GM19395 (cell line): ENCODE measurements at regions not wholly inside any gene's neighbourhood (a gene's known extent, or its start where the extent isn't known, plus 50 kb on each side); places are given as distances from the start of the nearest gene placed in this dataset.
"Not testable (repeated sequence)": the region's sequence is repeated elsewhere in the genome, so short reads cannot be mapped to it uniquely, and the experiment has no call there.

Source experiments
- ATAC-seq: cut with Tn5 transposase; IDR thresholded peaks from one replicate; pipeline ENCODE4 v1.9.1; 2021; ENCODE audit warnings: mild to moderate bottlenecking, moderate library complexity; ENCODE audit not compliant: unreplicated experiment

DNA sequence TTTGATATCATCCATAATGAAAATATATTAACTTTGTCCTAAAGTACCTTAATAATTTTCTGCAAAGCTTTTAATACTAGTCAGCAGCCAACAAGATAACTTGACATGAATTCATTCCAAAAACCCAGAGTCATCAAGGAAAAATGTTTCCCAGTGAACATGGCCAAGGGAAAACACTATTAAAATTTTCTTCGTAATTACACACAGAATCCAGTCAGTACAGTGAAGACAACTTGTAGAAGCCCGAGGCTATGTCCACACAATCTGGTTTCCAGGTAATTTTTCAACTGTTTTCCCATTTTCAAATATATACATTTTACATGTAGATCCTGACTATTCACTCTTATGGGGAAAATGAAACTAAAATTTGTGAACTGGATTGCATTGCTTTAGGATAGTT is 600.9 kb downstream of the CDH8 start:
- no peak for ATAC-seq

DNA sequence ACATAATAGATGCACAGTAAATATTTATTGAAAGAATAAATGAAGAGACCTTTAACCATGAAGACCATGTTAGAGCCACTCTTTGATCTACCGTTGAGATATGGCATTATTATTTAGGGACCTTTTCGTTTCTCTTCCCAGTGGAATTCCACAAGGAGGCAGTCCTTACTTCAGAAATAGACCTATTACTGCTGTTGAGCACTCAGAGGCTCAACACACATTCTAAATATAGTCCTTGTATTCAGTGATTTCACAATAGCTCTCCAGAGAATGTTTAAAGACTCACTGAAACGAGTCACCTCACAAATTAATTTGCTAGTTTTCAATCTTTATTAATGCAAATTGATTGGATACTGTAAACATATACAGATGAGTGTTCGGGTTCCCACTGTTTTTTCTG is 603.8 kb downstream of the CDH8 start:
- ATAC-seq: no peak

DNA sequence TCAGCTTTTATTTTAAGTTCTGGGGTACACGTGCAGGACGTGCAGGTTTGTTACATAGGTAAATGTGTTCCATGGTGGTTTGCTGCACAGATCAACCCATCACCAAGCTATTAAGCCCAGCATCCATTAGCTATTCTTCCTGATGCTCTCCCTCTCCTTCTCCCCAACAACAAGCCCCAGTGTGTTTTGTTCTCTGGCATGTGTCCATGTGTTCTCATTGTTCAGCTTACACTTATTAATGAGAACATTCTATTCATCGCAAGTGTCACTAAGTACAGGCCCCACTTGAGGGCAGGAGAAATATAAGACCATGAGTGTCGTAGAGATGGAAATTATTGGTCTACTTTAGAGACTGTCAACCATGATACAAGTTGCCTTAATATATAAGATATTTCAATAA is 615.1 kb downstream of the CDH8 start:
- ATAC-seq: no peak

DNA sequence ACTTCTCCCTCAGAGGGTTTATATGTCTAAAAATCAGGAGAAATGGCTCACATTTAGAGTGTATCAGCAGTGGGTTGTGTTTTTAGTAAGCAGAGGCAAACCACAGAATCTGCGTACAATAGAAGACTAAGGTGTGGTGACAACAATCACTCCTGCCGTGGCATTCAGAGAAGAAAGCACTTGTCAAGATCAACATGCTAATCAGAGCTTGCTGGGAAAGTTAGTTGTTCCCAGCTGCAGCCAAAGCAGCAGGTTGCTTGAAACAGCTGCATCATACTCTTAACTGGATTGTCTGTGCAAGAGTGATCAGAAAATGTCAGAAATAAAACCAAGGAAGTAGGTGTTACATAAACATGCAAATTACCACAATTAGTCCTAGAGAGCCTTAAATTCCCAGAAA is 616.4 kb downstream of the CDH8 start:
- ATAC-seq: no peak

DNA sequence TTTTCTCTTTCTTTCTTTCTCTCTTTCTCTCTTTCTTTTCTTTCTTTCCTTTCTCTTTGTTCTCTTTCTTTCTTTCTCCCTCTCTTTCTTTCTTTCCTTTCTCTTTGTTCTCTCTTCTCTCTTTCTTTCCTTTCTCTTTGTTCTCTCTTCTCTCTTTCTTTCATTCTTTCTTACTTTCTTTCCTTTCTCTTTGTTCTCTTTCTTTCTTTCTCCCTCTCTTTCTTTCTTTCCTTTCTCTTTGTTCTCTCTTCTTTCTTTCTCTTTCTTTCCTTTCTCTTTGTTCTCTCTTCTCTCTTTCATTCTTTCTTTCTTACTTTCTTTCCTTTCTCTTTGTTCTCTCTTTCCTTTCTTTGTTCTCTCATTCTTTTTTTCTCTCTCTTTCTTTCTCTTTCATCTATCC is 617.4 kb downstream of the CDH8 start:
- ATAC-seq: not testable (repeated sequence)

DNA sequence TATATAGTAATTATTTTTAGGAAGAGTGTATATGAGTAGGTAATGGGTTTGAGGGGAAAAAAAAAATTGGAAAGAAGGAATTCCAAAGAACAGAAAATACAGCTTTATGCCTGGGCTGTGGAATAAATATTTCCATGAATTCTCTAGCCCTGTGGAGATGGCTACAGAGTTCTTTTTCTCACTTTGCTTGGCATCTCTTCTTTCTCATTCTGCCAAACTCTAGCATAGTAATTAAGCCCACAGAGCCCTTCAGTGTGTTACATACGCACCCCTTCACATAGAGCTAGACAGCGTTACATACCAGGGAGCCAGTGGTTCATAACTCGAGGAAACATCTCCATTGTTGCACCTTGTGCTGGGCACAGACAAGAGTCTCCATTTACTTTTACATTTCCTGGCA is 621.1 kb downstream of the CDH8 start:
- no peak for ATAC-seq

DNA sequence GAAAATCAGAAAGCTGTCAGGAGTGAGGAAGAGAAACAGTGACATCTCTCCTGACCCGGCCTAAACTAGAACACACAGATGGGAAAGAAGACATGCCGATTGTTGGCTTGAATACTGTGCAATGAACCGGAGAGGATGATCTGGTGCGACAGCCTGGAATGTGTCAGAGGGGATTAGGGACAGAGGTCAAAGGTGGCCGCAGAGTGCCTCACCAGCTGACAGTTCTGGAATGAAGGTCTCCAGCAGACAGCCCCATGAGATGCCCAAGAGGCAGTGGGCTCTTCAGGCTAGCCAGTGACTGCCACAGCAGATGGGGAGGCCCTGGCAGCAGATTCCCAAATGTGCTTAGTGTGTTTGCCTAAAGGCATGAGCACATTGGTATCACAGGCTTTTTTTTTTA is 623.2 kb downstream of the CDH8 start:
- no peak for ATAC-seq

DNA sequence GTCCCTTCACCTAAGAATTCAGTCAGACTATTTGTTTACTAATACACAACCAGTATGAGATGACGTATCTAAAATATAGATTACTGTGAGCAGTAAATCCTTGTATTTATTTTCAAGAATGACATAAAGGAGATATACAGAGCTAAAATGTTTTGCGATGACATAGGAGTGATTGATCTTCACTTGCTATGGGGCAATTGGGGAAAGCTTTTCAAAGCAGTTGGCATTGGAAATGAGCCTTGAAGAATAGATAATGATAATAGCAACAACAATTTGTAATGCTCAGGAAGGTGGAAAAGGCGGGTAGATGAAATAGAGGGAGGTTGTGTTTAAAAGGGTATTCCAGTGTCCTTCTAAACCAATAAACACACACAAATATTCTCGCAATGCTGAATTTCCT is 623.7 kb downstream of the CDH8 start:
- no peak for ATAC-seq

DNA sequence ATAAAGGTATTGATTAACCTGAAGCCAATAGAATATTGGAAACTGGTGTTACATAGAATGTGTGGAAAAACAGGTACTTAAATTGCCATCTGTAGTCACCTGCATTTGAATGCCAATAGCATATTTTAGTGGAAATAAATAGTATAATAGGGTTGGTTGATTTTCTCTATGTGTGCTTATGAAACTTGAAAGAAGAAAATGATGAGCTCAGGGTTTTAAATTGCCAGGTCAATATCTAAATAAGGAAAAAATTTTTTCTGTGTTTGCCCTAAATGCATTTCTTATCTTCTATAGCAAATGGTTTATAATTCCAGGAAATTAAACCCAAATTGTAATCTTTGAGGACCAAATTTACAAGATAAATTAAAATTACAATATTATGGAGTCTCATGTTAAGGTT is 626.6 kb downstream of the CDH8 start:
- no peak for ATAC-seq

DNA sequence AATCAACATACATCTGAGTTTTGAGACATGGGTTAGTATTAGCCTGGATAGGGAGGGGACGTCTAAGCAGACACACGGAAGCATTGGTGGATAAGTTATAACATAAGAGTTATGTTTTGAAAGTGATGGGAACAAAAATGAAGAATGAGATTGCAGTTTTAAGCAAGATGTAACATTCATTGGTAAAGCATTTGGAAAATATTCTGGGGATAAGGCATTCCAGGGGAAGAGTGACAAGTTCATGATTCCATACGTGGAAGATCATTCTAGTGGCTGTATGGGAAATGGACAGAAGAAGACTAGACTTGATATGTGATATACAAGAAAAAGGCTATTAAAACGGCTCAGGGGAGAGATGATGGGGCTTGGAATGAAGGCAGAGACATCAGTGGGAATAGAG is 632.9 kb downstream of the CDH8 start:
- no peak for ATAC-seq

DNA sequence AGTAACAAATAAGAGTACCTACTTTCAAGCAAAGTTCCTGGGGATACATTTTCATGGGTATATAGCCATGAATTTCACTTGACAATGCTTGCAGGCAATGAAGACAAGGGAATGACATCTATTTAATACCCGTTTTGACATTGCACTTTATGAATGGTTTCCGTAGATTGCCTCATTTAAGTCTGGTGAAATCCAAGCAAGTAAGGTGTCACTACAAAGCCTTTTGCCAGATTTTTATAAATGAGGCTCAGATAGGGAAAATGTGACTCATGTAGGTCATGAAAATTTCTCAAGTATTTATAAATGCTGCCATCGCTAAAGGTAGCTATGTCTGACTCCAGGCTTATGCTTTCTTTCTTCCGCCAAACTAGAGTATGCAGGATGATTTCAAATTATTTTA is 644.3 kb downstream of the CDH8 start:
- ATAC-seq: no peak

DNA sequence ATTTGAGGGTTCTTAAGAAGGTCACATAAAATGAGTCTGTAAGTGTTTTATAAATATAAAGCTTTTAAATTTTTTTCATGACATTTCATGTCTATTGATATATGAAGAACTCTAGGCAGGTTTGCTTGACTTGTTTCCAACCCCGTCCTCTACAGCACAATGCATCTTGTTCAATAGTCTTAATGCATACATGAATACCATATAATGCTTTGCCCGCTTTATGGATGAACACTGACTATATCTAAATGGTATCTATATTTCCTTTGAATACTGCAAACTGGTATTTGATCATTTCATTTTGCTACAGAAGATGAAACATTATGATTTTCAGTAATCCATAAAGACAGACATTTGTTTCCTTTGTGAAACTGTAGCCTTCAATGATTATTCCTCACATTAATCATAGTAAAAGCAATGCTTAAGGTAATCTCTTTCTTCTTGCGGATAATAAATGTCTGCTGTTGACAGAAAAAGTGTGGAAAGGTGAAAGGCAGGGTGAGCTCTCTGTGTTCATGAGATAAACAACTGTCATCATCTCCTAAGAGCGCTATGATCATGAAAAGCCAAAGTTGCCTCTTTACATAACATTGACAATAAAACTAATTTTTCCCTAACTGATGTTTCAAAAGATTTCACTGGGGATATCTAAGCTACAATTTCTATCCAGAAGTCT is 645.1 kb downstream of the CDH8 start:
- ATAC-seq: no peak

DNA sequence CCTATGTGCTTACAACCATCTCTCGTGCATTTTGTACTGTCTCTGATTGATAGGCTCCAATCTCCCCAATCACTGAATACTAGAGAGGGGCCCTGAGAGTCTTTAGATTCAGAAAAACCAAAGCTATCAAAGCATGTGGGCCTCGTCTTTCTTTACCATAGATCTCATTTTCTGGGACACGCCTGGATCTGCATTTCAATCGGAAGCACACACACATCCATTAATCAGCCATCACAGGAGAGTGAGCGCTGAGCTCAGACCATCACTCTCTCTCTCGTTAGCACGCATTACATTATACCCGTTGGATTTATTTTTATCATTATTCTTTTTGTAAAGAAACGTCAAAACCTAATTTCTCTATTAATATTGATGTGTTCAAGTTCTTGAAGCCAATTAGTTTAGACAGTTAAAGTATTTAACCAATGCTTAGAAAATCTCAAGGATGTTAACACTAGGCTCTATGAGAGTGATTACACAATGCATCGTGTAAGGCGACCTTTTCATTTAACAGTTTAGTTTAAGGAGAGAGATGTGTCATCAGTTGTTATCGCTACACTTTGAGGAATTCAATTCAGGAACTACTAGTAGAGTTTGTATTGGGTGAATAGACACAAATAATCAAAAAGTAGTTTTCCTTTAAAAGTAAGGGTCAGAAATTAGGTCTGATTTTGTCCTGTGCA is 650.7 kb downstream of the CDH8 start:
- no peak for ATAC-seq

DNA sequence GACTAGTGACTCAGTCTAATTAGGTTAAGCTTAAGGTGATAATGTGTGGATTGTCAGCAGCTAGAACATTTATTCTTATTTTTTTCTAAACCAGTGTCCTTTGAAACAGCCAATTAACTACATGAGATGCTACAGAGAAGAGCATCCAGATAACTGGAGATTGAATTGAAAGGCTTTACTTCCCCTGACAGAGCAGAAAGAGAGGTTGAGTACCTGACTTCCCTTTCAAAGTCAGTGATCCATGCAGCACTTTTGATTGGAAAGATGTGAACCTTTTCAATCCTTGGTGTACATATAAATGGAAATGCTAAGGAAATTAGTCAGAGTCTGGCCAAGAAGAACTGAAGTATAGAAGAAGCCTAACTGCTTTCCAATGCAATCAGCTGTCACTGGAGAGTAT is 653.8 kb downstream of the CDH8 start:
- no peak for ATAC-seq

DNA sequence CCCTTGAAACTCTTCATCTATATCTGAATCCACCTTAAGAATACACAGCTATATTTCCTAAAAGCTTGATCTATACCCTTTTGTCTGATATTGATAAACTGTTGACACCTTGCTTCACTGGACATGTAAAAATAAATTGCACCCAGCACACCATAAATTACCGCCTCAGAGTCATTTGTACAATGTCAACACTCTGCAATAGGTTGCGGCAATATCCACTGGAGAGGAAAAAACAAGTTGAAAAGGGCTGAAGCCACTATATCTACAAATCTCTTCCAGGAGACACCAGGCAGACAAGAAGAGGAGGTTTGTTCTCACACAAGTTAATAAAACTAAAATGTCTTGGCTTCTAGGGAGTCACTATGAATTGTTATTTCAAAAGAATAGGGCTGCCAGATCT is 656.9 kb downstream of the CDH8 start:
- no peak for ATAC-seq

DNA sequence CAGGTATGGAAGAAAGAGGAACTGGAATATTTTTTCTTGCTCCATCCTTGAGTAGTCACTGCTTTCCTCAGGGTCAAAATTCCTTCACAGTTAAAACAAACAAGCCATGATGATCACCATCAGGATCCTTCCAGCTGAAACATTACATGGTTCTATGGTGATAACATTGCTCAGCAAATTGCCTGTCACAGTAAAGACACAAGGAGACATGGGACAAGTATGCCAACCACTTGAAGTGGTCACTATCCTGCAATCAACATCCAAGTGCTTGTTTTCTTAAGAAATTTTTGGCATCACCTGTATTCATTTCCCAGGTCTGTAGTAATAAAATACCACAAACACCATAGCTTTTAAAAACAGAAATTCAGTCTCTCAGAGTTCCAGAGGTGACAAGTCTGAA is 662.2 kb downstream of the CDH8 start:
- no peak for ATAC-seq

DNA sequence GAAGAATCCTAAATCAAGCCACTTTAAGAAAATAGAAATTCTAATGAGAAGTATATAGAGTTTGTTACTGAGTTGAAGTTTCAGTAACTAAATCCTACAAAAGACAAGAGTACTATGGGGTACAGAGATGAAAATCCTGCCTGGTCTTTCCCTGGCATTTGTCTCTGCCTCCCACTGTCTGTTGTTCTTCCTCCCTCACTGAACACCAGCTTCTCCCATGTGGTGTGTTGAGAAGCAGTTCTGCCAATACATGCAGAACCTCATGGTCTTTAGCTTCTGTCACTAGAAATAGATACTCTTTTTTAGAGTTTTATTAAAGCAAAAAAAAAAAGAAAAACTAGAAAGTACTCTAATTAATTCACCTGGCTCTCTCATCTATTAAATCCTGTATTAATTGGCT is 664.4 kb downstream of the CDH8 start:
- no peak for ATAC-seq

DNA sequence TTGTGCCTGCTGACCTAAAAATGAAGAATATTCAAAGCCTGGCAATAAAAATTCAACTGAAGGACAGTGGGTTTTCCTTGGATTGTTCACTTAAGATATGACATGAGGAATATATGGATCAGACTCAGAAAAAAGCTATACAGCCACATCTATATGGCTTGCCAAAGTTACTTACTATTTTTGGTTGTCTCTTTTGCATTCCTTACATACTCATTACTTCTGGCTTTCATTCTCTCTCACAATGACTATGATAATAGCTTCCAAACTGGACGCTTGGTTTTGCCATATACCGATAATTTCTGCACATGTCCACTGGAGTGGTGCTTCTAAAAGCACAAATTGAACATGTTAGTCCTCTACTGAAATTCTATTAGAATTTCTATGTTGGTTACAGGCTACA is 664.9 kb downstream of the CDH8 start:
- no peak for ATAC-seq

DNA sequence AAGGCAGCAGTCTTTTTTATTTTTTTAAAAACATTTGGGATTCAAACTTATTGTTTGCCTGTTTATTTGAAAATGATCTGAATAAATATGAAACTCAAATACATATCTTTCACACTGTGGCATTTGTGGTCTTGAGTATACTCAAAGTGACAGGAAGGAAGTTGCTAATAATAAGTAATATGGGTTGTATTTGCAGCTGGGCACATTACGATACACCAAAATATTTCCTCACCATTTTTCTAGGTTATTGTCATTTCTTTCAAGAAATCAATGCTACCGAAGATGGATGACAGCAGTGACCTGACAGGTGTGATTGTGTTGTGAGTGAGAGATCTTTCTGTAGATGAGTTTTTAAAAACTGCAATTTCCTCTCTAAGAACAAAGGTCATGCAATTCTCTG is 665.7 kb downstream of the CDH8 start:
- no peak for ATAC-seq

DNA sequence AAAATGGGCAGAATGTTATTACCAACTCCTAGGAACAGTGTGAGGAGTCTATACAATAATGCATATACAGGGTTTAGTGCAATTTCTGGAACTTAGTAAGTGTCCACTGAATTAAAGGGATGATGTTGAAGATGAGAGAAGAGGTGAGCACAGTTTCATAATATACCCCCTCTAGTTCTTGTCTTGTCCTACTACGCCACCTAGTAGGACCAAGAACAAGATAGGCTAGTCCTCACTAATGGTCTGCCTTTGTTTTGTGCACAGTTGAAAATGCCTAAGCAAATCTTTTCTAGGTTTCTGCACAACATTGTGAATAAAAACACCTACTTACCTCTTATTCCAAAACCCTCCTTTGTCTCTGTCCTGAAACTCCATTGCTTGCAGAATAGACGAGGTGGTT is 670.2 kb downstream of the CDH8 start:
- no peak for ATAC-seq

DNA sequence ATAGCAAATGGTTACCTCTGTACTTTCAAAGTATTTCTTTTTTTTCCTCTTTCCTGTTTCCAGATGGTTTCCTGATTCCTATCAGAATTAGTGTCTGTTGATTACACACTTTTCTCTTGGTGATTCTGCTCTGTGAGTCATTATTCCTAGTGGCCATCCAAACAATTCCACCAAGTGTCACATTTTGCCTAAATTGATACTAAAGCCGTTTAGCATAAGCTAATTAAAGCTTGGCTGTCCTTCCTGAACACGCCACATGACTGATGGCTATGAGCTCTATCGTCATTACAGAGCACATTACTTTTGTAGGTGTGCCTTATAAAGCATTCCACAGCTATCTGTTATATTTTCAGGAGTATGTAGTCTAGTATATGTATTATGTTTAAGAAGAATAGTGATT is 671.2 kb downstream of the CDH8 start:
- no peak for ATAC-seq

DNA sequence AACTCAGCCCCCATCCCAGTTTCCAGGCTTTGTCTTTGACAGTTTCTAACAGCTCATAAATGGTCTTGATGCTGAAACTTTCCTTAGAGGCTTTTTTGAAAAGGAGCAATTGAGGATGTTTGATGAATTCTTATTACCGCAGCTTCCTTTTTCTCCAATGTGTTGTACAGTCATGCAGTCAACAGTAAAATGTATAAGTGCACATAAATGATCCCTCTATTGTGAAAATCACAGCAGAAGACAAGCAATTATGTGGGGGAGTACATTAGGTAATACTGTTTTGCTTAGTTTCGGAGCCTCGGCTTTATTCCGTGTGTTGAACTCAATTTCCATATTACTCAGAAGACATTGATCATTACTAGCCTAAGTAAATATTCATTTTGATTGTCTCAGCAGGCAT is 673.7 kb downstream of the CDH8 start:
- no peak for ATAC-seq

DNA sequence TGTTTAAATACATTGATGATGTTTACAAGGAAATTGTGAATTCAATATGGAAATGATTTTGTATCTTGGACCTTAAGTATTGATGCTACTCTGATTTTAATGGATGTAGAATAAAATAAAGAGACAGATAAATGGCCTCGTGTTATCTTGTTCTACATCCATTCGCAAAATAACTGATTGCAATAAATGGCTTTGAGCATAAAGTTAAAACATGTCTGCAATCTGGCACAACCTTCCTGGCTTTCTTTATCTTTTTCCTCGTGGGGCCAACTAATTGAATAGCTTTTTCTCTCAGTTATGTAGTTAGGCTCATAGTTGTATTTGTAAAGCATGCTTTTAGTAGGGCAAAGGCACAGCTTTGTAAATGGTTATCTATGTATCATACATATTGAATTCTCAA is 691.4 kb downstream of the CDH8 start:
- no peak for ATAC-seq
